HepG2 (cell line): ENCODE measurements at regions not wholly inside any gene's neighbourhood (a gene's known extent, or its start where the extent isn't known, plus 50 kb on each side); places are given as distances from the start of the nearest gene placed in this dataset.
A peak's percentile ranks its signal among the peaks of the same experiment; 100 is the strongest.

Source experiments
- ARID5B ChIP-seq: IDR thresholded peaks from 2 replicates; pipeline ENCODE4 v1.4.0; 2020; ENCODE audit warnings: mild to moderate bottlenecking, missing genetic modification reagents
- ARNT2 ChIP-seq: sonication (generic); formaldehyde crosslinking; IDR thresholded peaks from 2 replicates; pipeline ENCODE4 v1.8.0; 2022; ENCODE audit warnings: mild to moderate bottlenecking, low read depth, missing genetic modification reagents, moderate library complexity
- ATF4 ChIP-seq, 2 experiments: fragments of 450-650 bp in 1 of 2; sonication (generic) in 1 of 2; formaldehyde crosslinking; IDR thresholded peaks; 2 replicates each; pipeline versions ENCODE4 v1.5.0 to v1.8.0; 2020 to 2022; ENCODE audit warnings: mild to moderate bottlenecking in 1 of 2, missing genetic modification reagents in 1 of 2
- FOXO4 ChIP-seq: sonication (generic); formaldehyde crosslinking; conservative IDR thresholded peaks from 2 replicates; pipeline ENCODE4 v1.8.1; 2023; ENCODE audit warnings: missing genetic modification reagents
- FOXP4 ChIP-seq: sonication (generic); formaldehyde crosslinking; IDR thresholded peaks from 2 replicates; pipeline ENCODE4 v1.4.0; 2020; ENCODE audit warnings: missing genetic modification reagents
- GATAD2A ChIP-seq: IDR thresholded peaks from 2 replicates; pipeline ENCODE4 v1.6.1; 2016
- KDM6A ChIP-seq: IDR thresholded peaks from 2 replicates; pipeline ENCODE4 v1.6.1; 2016; ENCODE audit warnings: low read depth
- MZF1 ChIP-seq: sonication (generic); formaldehyde crosslinking; IDR thresholded peaks from 2 replicates; pipeline ENCODE4 v1.8.1; 2023; ENCODE audit warnings: mild to moderate bottlenecking, missing genetic modification reagents, borderline replicate concordance
- NR2F1 ChIP-seq, 2 experiments: fragments of 450-650 bp in 1 of 2; formaldehyde crosslinking in 1 of 2; IDR thresholded peaks; 2 replicates each; pipeline versions ENCODE4 v1.5.0 to v1.6.1; 2016 to 2020; ENCODE audit warnings: mild to moderate bottlenecking in 1 of 2, missing compliant biosample characterization in 1 of 2, missing genetic modification reagents in 1 of 2, moderate library complexity in 1 of 2
- POGK ChIP-seq: sonication (generic); formaldehyde crosslinking; conservative IDR thresholded peaks from 2 replicates; pipeline ENCODE4 v1.8.0; 2022; ENCODE audit warnings: mild to moderate bottlenecking, moderate library complexity, missing genetic modification reagents
- RFX1 ChIP-seq: fragments of 450-650 bp; IDR thresholded peaks from 2 replicates; pipeline ENCODE4 v1.6.1; 2017
- SKI ChIP-seq: fragments of 450-650 bp; IDR thresholded peaks from one replicate; pipeline ENCODE4 v1.6.1; 2018; ENCODE audit warnings: mild to moderate bottlenecking; ENCODE audit not compliant: partially characterized antibody
- SOX13 ChIP-seq, 3 experiments: fragments of 450-650 bp in 1 of 3; sonication (generic) in 1 of 3; formaldehyde crosslinking in 1 of 3; IDR thresholded peaks in 2 of 3; conservative IDR thresholded peaks in 1 of 3; 2 replicates each; pipeline versions ENCODE4 v1.5.0 to v1.6.1; 2016 to 2020; ENCODE audit warnings: antibody characterized with exemption in 1 of 3, mild to moderate bottlenecking in 1 of 3, missing compliant biosample characterization in 1 of 3, missing genetic modification reagents in 1 of 3, moderate library complexity in 1 of 3
- THRA ChIP-seq: sonication (generic); formaldehyde crosslinking; IDR thresholded peaks from 2 replicates; pipeline ENCODE4 v1.4.0; 2020; ENCODE audit warnings: missing genetic modification reagents, borderline replicate concordance

GRCh38 chr6:139754898-139755775 lies 380.7 kb upstream of the CITED2 start (continued):
- TF ChIP-seq ARNT2 (CRISPR knock-in tag) (0 out of 2 replicates have a peak, but pooled peaks have one; percentile 15), THRA (CRISPR knock-in tag) (0 out of 2 replicates have a peak, but pooled peaks have one; percentile 15), ATF4 (CRISPR knock-in tag; IDR thresholded peaks at IDR 0.05) (peak in 1 of 2 experiments; percentile 70; a peak in 2 of 4 replicates), RFX1 (no peak), ARID5B (CRISPR knock-in tag) (peak; percentile 28), GATAD2A (CRISPR knock-in tag) (peak; percentile 70; the same call in 1 of the 2 replicates), KDM6A (0 out of 2 replicates have a peak, but pooled peaks have one; percentile 27), NR2F1 (CRISPR knock-in tag; IDR thresholded peaks at IDR 0.05) (0 out of 4 replicates have a peak, but pooled peaks of 1 of the 2 experiments have one; percentile 15), SOX13 (IDR thresholded peaks at IDR 0.05) (no peak), SOX13 (CRISPR knock-in tag; conservative IDR thresholded peaks at IDR 0.05 in 1 of 2, IDR thresholded peaks at IDR 0.05 in 1 of 2) (peak in 1 of 2 experiments; percentile 22; a peak in 1 of 4 replicates), FOXO4 (0 out of 2 replicates have a peak, but pooled peaks have one; percentile 58), POGK (0 out of 2 replicates have a peak, but pooled peaks have one; percentile 43), MZF1 (CRISPR knock-in tag) (no peak), SKI (no peak), FOXP4 (CRISPR knock-in tag) (peak; percentile 89)
